DMS53 (cell line): ENCODE measurements at regions not wholly inside any gene's neighbourhood (a gene's known extent, or its start where the extent isn't known, plus 50 kb on each side); places are given as distances from the start of the nearest gene placed in this dataset.

Source experiments
- DNase-seq: peaks from one replicate; lab custom pipeline; 2025; lab: John Stamatoyannopoulos, UW

- DNase-seq, result no peak
These were observed 223.7 kb upstream of the DPH6 start for GRCh38 chr15:35769656-35770055.

- no peak for DNase-seq
These were observed 225.9 kb upstream of the DPH6 start for GRCh38 chr15:35771746-35772442.

GRCh38 chr15:35774653-35775052 is 228.7 kb upstream of the DPH6 start:
- no peak for DNase-seq

GRCh38 chr15:35775471-35775870 is 229.5 kb upstream of the DPH6 start:
- no peak for DNase-seq

GRCh38 chr15:35777061-35777460 is 231.1 kb upstream of the DPH6 start:
- DNase-seq, result no peak

- no peak for DNase-seq
These were observed 237.2 kb upstream of the DPH6 start for GRCh38 chr15:35783203-35783602.

GRCh38 chr15:35784745-35785144 is 238.8 kb upstream of the DPH6 start:
- DNase-seq, result no peak

- no peak for DNase-seq
These were observed 264.0 kb upstream of the DPH6 start for GRCh38 chr15:35810007-35810406.

- DNase-seq, result no peak
These were observed 267.6 kb upstream of the DPH6 start for GRCh38 chr15:35813573-35813972.

GRCh38 chr15:35818846-35819245 is 272.9 kb upstream of the DPH6 start:
- no peak for DNase-seq

GRCh38 chr15:35822153-35822552 is 276.2 kb upstream of the DPH6 start:
- no peak for DNase-seq

- no peak for DNase-seq
These were observed 281.2 kb upstream of the DPH6 start for GRCh38 chr15:35827141-35827540.

GRCh38 chr15:35827911-35828310 is 281.9 kb upstream of the DPH6 start:
- no peak for DNase-seq

GRCh38 chr15:35833581-35833980 is 287.6 kb upstream of the DPH6 start:
- DNase-seq, result no peak

- no peak for DNase-seq
These were observed 288.4 kb upstream of the DPH6 start for GRCh38 chr15:35834216-35834830.

- DNase-seq, result no peak
These were observed 288.9 kb upstream of the DPH6 start for GRCh38 chr15:35834866-35835265.

- DNase-seq, result no peak
These were observed 292.6 kb upstream of the DPH6 start for GRCh38 chr15:35838424-35839111.

GRCh38 chr15:35842631-35843030 is 296.7 kb upstream of the DPH6 start:
- DNase-seq, result no peak

- no peak for DNase-seq
These were observed 297.5 kb upstream of the DPH6 start for GRCh38 chr15:35843498-35843897.

- DNase-seq, result no peak
These were observed 304.3 kb upstream of the DPH6 start for GRCh38 chr15:35850284-35850683.

- no peak for DNase-seq
These were observed 305.5 kb upstream of the DPH6 start for GRCh38 chr15:35851491-35851890.

- no peak for DNase-seq
These were observed 307.1 kb upstream of the DPH6 start for GRCh38 chr15:35852818-35853624.

- no peak for DNase-seq
These were observed 308.4 kb upstream of the DPH6 start for GRCh38 chr15:35854316-35854715.
